GM18868 (cell line): ENCODE measurements at regions not wholly inside any gene's neighbourhood (a gene's known extent, or its start where the extent isn't known, plus 50 kb on each side); places are given as distances from the start of the nearest gene placed in this dataset.
"Not testable (repeated sequence)": the region's sequence is repeated elsewhere in the genome, so short reads cannot be mapped to it uniquely, and the experiment has no call there.

Experiments used
- ATAC-seq: cut with Tn5 transposase; IDR thresholded peaks from one replicate; pipeline ENCODE4 v1.9.1; 2021; ENCODE audit warnings: mild to moderate bottlenecking, moderate library complexity; ENCODE audit not compliant: unreplicated experiment

DNA sequence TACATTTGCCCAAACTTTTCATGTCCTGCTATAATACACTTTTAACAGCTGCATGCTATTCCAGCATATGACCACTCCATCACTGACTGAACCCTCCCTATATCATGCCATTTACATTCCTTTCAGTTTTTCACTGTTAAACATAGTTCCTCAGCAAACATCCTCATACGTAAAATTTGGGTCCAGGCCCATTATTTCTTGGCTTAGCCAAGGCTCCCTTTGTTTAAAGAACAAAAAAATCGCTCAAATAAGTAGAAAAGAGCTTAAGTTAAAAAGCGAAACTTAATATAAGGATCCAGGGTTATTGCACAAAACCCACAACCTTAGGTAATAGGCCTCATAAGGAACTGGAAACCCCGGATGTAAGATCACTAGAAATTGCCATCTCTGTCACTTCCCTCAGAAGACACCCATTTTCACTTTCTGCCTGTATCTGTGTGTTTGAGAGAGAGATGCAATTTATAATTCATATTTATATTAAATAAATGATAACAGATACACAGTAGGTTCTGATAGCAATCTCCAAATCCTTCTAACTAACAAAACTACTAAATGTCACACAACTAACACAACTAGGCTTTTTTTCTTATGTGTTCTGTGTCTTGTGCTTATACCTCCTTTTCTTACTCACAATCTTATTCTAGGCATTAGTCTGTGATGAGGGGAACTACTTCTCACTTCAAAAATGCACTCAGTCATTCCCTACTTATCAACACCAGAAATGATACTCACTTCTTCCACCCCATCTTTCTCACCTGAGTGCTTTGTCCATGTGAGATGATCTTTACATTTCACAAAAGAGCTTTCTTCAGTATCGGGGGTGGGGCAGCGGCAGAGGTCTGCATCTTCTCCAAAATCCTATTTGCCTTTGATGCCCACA lies 59.9 kb upstream of the FAM241A start:
- ATAC-seq: peak; percentile 67

DNA sequence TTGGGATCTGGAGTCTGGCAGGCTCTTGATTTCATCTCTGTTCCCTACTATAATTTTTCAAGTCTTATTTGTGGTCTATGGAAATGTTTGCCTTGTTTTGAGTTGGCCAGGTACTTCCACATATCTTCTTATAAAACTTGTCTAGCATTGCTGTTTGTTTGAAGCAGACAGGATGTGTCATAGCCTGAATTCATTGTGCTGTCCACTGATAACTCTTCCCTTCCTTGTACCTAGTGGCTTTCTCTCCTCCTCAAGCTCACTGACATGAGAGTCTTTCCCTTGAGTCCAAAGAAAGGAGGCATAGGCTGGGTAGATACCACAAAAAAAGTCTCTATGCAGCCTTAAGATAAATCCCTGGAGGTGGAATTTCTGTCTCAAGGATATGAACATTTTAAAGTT lies 59.2 kb upstream of the FAM241A start:
- no peak for ATAC-seq

GRCh38 chr4:112086661-112087060 lies 58.6 kb upstream of the FAM241A start:
- ATAC-seq: not testable (repeated sequence)

DNA sequence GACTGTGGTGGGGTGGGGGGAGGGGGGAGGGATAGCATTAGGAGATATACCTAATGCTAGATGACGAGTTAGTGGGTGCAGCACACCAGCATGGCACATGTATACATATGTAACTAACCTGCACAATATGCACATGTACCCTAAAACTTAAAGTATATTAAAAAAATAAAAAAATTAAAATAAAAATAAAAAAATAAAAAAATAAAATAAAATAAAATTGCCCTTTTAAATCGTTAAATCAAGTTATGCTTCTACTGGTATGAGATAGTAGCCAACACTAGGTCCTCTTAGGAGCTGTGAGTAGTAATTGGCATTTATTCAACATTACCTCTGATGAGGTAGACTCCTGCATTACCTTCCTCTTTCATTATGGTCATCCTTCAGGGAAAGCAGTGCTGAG lies 52.9 kb upstream of the FAM241A start:
- not testable (repeated sequence) for ATAC-seq

- no peak for ATAC-seq
These were observed 51.5 kb upstream of the FAM241A start for GRCh38 chr4:112093636-112094202.

DNA sequence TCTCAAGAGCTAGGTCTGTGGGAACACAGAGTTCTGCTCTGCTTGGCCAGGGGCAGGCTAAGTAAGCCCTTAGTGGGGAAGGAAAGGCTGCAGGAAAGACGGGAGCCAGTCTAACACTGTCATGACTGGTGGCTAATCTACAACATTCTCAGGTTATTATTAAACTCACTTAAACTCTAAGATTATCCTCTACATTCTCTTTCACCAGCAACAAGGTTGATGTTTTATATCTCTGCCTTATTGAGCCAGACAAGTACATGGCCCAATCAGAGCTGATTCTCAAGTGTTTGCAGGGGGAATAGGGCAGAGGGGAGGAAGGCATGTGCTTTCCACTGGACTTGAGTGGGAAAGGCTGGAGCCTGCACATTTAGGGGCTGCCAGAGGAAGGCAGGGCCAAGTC lies 50.9 kb upstream of the FAM241A start:
- no peak for ATAC-seq
